CD14-positive monocyte (primary cell): ENCODE measurements at regions not wholly inside any gene's neighbourhood (a gene's known extent, or its start where the extent isn't known, plus 50 kb on each side); places are given as distances from the start of the nearest gene placed in this dataset.

ENCODE experiments used
- DNase-seq, 3 donors: peaks; one replicate each; pipeline ENCODE4 v3.0.0-alpha.2; 2011 to 2022
- H2AFZ ChIP-seq: 2 replicates; pipeline ENCODE4 v1.6.0; 2012; ENCODE audit warnings: mild to moderate bottlenecking, low read depth, low read length, inconsistent platforms; ENCODE audit not compliant: insufficient read depth, poor library complexity, severe bottlenecking
- H3K27ac ChIP-seq, 2 donors: 1 replicate in 1 of 2; 2 replicates in 1 of 2; pipeline ENCODE4 v1.5.1; 2012 to 2013; ENCODE audit warnings: low read length in 2 of 2, control low read depth in 1 of 2, inconsistent platforms in 1 of 2, low read depth in 1 of 2, mild to moderate bottlenecking in 1 of 2
- H3K27me3 ChIP-seq, 2 donors: one replicate each; pipeline versions ENCODE4 v1.6.0 to v1.6.1; 2011 to 2013; ENCODE audit warnings: low read length in 2 of 2; ENCODE audit not compliant: control insufficient read depth in 2 of 2, insufficient read depth in 2 of 2
- H3K36me3 ChIP-seq, 2 donors: replicated peaks in 1 of 2; 1 replicate in 1 of 2; 2 replicates in 1 of 2; pipeline versions ENCODE4 v1.5.1 to v1.6.1; 2012 to 2013; ENCODE audit warnings: low read length in 2 of 2, control low read depth in 1 of 2, inconsistent platforms in 1 of 2, mild to moderate bottlenecking in 1 of 2; ENCODE audit not compliant: insufficient read depth in 2 of 2, control insufficient read depth in 1 of 2
- H3K4me1 ChIP-seq, 2 donors: 1 replicate in 1 of 2; 2 replicates in 1 of 2; pipeline versions ENCODE4 v1.5.1 to v1.6.1; 2012 to 2013; ENCODE audit warnings: low read length in 2 of 2, control low read depth in 1 of 2, inconsistent platforms in 1 of 2, mild to moderate bottlenecking in 1 of 2, moderate library complexity in 1 of 2; ENCODE audit not compliant: insufficient read depth in 2 of 2, control insufficient read depth in 1 of 2
- H3K4me2 ChIP-seq: replicated peaks from 2 replicates; pipeline ENCODE3; 2012; ENCODE audit warnings: low read length, moderate library complexity, mild to moderate bottlenecking; ENCODE audit not compliant: poor library complexity, severe bottlenecking; ENCODE audit errors: extremely low read depth
- H3K4me3 ChIP-seq, 3 experiments: fragments of 200-600 bp in 1 of 3; sonication (generic) in 1 of 3; replicated peaks in 1 of 3; 1 replicate in 2 of 3; 2 replicates in 1 of 3; pipeline ENCODE4 v1.5.1; 2011 to 2013; ENCODE audit warnings: low read length in 3 of 3, mild to moderate bottlenecking in 3 of 3, control low read depth in 2 of 3, low read depth in 2 of 3, inconsistent platforms in 1 of 3, moderate library complexity in 1 of 3
- H3K79me2 ChIP-seq: 2 replicates; pipeline ENCODE4 v1.6.0; 2012; ENCODE audit warnings: mild to moderate bottlenecking, control low read depth, inconsistent platforms, low read length, moderate library complexity; ENCODE audit not compliant: insufficient read depth
- H3K9ac ChIP-seq: 2 replicates; pipeline ENCODE4 v1.6.0; 2017; ENCODE audit warnings: low read length, mild to moderate bottlenecking; ENCODE audit not compliant: insufficient read depth, poor library complexity, severe bottlenecking
- H3K9me3 ChIP-seq, 2 donors: replicated peaks in 1 of 2; 1 replicate in 1 of 2; 2 replicates in 1 of 2; pipeline versions ENCODE4 v1.5.1 to v1.6.1; 2012 to 2013; ENCODE audit warnings: low read length in 2 of 2, control low read depth in 1 of 2; ENCODE audit not compliant: control insufficient read depth in 1 of 2, insufficient read depth in 1 of 2
- H4K20me1 ChIP-seq: 2 replicates; pipeline ENCODE4 v1.6.0; 2012; ENCODE audit warnings: mild to moderate bottlenecking, low read length, control low read depth, moderate library complexity; ENCODE audit not compliant: insufficient read depth
- H3K27ac Mint-ChIP-seq, 7 donors: one replicate each; pipeline ENCODE4 v1.8.0; 2020; ENCODE audit warnings: mild to moderate bottlenecking in 7 of 7, mixed read lengths in 7 of 7, moderate library complexity in 6 of 7, inconsistent platforms in 2 of 7
- H3K27me3 Mint-ChIP-seq, 3 donors: one replicate each; pipeline ENCODE4 v1.8.0; 2021 to 2022; ENCODE audit warnings: low read depth in 3 of 3, mild to moderate bottlenecking in 3 of 3, mixed read lengths in 3 of 3, moderate library complexity in 3 of 3, inconsistent platforms in 1 of 3
- H3K36me3 Mint-ChIP-seq, 2 donors: one replicate each; pipeline ENCODE4 v1.8.0; 2020; ENCODE audit warnings: mixed read lengths in 2 of 2, inconsistent platforms in 1 of 2, mild to moderate bottlenecking in 1 of 2
- H3K4me1 Mint-ChIP-seq: one replicate; pipeline ENCODE4 v1.8.0; 2020; ENCODE audit warnings: mild to moderate bottlenecking, mixed read lengths
- H3K4me3 Mint-ChIP-seq, 2 donors: one replicate each; pipeline ENCODE4 v1.8.0; 2020; ENCODE audit warnings: mild to moderate bottlenecking in 2 of 2, mixed read lengths in 2 of 2, moderate library complexity in 1 of 2
- H3K9me3 Mint-ChIP-seq, 7 donors: one replicate each; pipeline ENCODE4 v1.8.0; 2020 to 2022; ENCODE audit warnings: mixed read lengths in 7 of 7, mild to moderate bottlenecking in 6 of 7, moderate library complexity in 6 of 7, inconsistent platforms in 2 of 7
- CTCF ChIP-seq: fragments of 200-600 bp; IDR thresholded peaks from one replicate; pipeline ENCODE4 v1.8.0; 2022; ENCODE audit warnings: antibody characterized with exemption, mild to moderate bottlenecking
- WGBS: methylation state at CpG from one replicate; pipeline ENCODE4 v1.1.5; 2013; ENCODE audit warnings: missing lambda C conversion rate; ENCODE audit not compliant: insufficient coverage; 5-methylcytosine and 5-hydroxymethylcytosine counted together
- intact Hi-C, 2 donors: fragments of 100-400 bp; cut with micrococcal nuclease; formaldehyde crosslinking; loops; one replicate each; pipeline versions ENCODE4 v1.15.0 to v1.15.1; 2023

- H3K9ac ChIP-seq: no peak overlapping the region
- H4K20me1 ChIP-seq: no peaks in the 10 kb centered on the region
- DNase-seq: no peak
- H2AFZ ChIP-seq: no peak overlapping the region
- Mint-ChIP-seq H3K4me3 (no peak overlapping the region), H3K4me1 (no peaks in the 10 kb centered on the region), H3K9me3 (peaks cover under 1 to 20% (median 14%) of the 10 kb centered on the region in 7 donors), H3K27ac (no peak overlapping the region), H3K36me3 (no peaks in the 10 kb centered on the region), H3K27me3 (peaks cover 0 to 2% (median 1%) of the 10 kb centered on the region in 3 donors)
- no peaks in the 10 kb centered on the region for H3K27me3 ChIP-seq
- H3K4me3 ChIP-seq: no peak overlapping the region
- TF ChIP-seq CTCF: no peak
- intact Hi-C loops: no loop called here
- H3K4me1 ChIP-seq: no peaks in the 10 kb centered on the region
- no peak overlapping the region for H3K27ac ChIP-seq
- WGBS: 80% methylated on average over 1 of the region's 2 CpGs
- no peak overlapping the region for H3K4me2 ChIP-seq
- H3K79me2 ChIP-seq: no peaks in the 10 kb centered on the region
- peaks cover 11 to 18% of the 10 kb centered on the region in 2 donors for H3K9me3 ChIP-seq
- H3K36me3 ChIP-seq: no peaks in the 10 kb centered on the region
Observed at GRCh38 chr14:98682726-98683125, 589.3 kb downstream of the BCL11B start.

- TF ChIP-seq CTCF: no peak
- DNase-seq: no peak
- intact Hi-C loops: no loop called here
- no peak overlapping the region for H3K27ac ChIP-seq
- H3K9ac ChIP-seq: no peak overlapping the region
- H3K27me3 Mint-ChIP-seq: peaks cover 0 to 4% (median 0%) of the 10 kb centered on the region in 3 donors
- no peaks in the 10 kb centered on the region for H3K36me3 Mint-ChIP-seq
- H3K36me3 ChIP-seq: no peaks in the 10 kb centered on the region
- H3K9me3 ChIP-seq: peaks cover 11 to 19% of the 10 kb centered on the region in 2 donors
- peaks cover 4 to 20% (median 14%) of the 10 kb centered on the region in 7 donors for H3K9me3 Mint-ChIP-seq
- no peak overlapping the region for H3K4me2 ChIP-seq
- no peak overlapping the region for H3K4me3 Mint-ChIP-seq
- H3K4me1 Mint-ChIP-seq: no peaks in the 10 kb centered on the region
- H3K27me3 ChIP-seq: no peaks in the 10 kb centered on the region
- H3K4me3 ChIP-seq: no peak overlapping the region
- no peaks in the 10 kb centered on the region for H3K79me2 ChIP-seq
- H4K20me1 ChIP-seq: no peaks in the 10 kb centered on the region
- H3K27ac Mint-ChIP-seq: no peak overlapping the region
- 96% methylated on average over 3 of the region's 4 CpGs for WGBS
- no peak overlapping the region for H2AFZ ChIP-seq
- H3K4me1 ChIP-seq: no peaks in the 10 kb centered on the region
Observed at GRCh38 chr14:98684468-98684867, 587.5 kb downstream of the BCL11B start.
